ENCODE measurements at regions not wholly inside any gene's neighbourhood (a gene's known extent, or its start where the extent isn't known, plus 50 kb on each side); places are given as distances from the start of the nearest gene placed in this dataset.

- TF ChIP-seq EZH2 (IDR thresholded peaks at IDR 0.05; ENCODE audit: insufficient read depth, poor library complexity, severe bottlenecking) (no peak), EZH2phosphoT487 (IDR thresholded peaks at IDR 0.05; ENCODE audit: insufficient read depth, low read depth) (no peak)
Observed at GRCh38 chr2:102950371-102950946, 188.6 kb downstream of the TMEM182 start.

Data from GM23248 (cell line).